ENCODE measurements at regions not wholly inside any gene's neighbourhood (a gene's known extent, or its start where the extent isn't known, plus 50 kb on each side); places are given as distances from the start of the nearest gene placed in this dataset.

DNA sequence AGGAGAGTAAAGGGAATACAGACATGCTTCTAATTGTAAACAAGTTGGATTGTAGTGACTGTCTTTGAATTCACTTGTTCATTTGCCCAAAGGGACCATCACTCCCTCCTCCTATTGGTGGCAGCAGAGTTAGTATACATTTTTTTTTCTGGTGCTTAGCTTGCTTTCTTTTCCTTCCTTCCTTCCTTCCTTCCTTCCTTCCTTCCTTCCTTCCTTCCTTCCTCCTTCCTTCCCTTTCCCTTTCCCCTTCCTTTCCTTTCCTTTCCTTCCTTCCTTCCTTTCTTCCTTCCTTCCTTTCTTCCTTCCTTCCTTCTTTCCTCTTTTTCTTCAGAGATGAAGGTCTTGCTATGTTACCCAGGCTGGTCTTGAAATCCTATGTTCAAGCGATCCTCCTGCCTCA lies 94.8 kb upstream of the ATP6AP2 start:
- no peak for DNase-seq (ENCODE audit: low read depth in 4 of 4, low spot score in 2 of 4)

GRCh38 chrX:40485102-40485826 lies 95.5 kb upstream of the ATP6AP2 start:
- DNase-seq (ENCODE audit: low read depth in 4 of 4, low spot score in 2 of 4), result no peak

DNA sequence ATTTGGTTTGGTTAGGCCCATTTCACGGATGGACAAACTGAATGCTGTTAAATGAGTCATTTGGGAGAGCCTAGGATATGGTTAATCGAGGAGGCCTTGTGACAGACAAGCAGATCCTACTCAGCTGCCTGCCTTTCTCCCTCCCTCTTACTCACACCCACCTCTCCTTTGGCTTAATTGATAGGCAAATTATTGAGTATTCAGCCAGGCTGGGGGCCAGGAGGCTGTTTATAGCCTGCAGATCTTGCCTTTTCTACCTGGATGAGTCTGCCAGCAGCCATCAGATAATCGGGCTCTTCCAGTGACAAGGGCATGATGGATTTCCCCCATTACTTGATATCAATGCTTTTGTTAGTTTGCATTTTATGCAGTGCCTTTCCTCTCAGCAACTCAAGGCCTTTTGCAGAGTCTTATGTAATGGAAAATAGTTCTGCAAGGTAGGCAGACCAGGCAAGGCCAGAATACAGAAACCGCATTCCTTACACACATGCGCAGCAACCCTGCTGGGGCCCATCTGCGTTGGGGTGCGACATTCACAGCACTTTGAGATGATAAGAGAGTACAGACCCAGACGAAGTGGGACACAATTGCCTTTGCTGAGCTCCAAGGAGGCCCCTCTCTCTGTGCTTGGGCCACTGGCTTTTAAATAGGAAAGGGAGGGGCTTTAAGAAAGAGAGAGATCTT lies 96.2 kb upstream of the ATP6AP2 start:
- DNase-seq (ENCODE audit: low read depth in 4 of 4, low spot score in 2 of 4), result no peak

GRCh38 chrX:40483502-40483901 lies 97.3 kb upstream of the ATP6AP2 start:
- DNase-seq (ENCODE audit: low read depth in 4 of 4, low spot score in 2 of 4), result no peak

GRCh38 chrX:40479777-40480318 lies 100.9 kb upstream of the ATP6AP2 start:
- DNase-seq (ENCODE audit: low read depth in 4 of 4, low spot score in 2 of 4), result no peak

- no peak for DNase-seq (ENCODE audit: low read depth in 4 of 4, low spot score in 2 of 4)
Measured at GRCh38 chrX:40478474-40479065, 102.2 kb upstream of the ATP6AP2 start.

DNA sequence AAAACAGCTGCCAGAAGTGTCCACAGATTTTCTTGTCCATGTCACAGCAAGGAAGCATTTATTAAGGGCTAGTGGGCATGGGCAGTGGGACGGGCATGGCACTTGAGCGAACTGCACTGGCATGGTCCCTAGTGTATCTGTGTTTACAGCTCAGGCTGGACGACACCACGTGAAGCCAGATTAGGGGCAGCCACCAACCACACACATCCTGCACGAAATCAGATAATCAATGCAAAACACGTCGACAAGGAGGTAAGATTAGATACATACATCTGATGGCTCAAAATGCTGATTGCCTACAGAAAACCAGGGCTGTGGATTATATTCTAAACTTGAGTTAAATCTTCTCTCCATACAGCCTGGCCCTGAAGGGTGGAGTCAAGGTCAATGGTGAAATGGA lies 103.8 kb upstream of the ATP6AP2 start:
- DNase-seq (ENCODE audit: low read depth in 4 of 4, low spot score in 2 of 4), result no peak

DNA sequence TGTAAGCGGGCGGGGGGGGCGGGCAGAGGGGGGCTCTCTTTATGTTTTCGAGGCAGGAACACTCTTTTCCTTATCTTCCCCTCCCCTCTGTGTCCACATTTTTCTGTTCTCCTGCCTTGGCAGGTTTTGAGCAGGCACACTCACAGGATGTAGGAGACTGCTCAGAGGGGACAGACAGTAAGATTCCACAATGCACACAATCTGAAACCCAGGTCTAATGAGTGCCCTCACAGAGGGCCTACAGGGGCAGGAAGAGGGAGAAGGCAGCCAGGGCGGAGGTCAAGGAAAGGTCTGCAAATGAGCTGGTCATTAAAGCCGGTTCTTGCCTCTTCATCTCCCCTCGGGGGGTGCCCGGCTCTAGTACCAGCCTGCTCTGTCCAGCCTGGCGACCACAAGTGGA lies 106.1 kb upstream of the ATP6AP2 start:
- DNase-seq (ENCODE audit: low read depth in 4 of 4, low spot score in 2 of 4), result no peak

- no peak for DNase-seq (ENCODE audit: low read depth in 4 of 4, low spot score in 2 of 4)
Measured at GRCh38 chrX:40474205-40474626, 106.6 kb upstream of the ATP6AP2 start.

DNA sequence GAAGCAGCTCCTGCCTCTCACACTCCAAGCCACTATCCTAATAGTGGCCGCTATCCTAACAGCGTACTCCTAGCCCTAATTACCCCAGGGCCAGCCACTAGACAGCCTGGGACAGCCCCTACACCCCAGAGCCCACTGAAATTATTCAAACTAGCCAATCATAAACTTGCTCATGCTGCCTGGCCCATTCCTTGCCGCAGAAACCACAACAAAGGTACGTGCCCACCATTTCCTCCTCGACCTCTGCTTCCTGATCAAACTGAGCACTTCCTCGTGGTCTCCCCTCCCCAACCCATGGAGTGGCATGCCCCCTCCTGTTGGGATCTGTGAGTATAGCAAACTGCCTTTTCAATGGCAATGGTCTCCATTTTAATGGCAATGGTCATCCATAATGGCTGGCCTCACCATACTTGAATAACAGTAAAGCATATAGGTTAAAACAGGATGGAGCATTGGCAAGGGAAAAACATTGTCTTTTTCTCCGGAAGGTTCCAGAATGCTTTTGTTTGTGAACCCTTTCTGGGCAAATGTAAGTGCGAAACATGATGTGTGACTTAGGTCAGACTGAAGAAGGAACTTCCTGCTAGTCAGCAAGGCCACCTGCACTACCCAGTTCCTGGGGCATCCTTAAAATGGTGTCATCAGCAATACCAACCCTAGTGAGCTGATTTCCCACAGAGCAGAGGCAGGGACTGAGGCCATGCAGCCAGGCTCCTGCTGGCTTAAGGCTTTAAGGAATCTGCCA lies 107.1 kb upstream of the ATP6AP2 start:
- DNase-seq (ENCODE audit: low read depth in 4 of 4, low spot score in 2 of 4), result no peak

- peak in 2 of 4 donors; percentile 37 to 42 for DNase-seq (ENCODE audit: low read depth in 4 of 4, low spot score in 2 of 4)
Measured at GRCh38 chrX:40471965-40472648, 108.7 kb upstream of the ATP6AP2 start.

- DNase-seq (ENCODE audit: low read depth in 4 of 4, low spot score in 2 of 4), result no peak
Measured at GRCh38 chrX:40470830-40471429, 109.8 kb upstream of the ATP6AP2 start.

DNA sequence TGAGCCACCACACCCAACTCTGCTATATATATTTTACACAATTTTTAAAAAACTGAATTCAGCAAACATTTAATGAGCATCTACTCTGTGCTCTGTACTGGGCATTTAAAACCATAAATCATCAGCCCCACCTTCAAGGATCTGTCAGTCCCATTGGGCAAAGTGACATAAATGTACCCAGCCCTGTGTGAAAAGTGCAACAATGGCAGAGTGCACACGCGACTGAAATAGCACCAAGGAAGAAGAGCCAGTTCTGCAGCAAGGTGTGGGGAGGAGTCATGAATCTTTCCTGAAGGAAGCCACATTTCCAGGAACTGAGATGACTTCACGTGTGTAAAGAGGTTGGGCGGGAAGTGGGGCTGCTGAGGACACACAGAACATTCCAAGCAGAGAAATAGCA lies 111.5 kb upstream of the ATP6AP2 start:
- no peak for DNase-seq (ENCODE audit: low read depth in 4 of 4, low spot score in 2 of 4)

GRCh38 chrX:40468033-40468846 lies 112.5 kb upstream of the ATP6AP2 start:
- peak in 1 of 4 donors; percentile 18 for DNase-seq (ENCODE audit: low read depth in 4 of 4, low spot score in 2 of 4)

DNA sequence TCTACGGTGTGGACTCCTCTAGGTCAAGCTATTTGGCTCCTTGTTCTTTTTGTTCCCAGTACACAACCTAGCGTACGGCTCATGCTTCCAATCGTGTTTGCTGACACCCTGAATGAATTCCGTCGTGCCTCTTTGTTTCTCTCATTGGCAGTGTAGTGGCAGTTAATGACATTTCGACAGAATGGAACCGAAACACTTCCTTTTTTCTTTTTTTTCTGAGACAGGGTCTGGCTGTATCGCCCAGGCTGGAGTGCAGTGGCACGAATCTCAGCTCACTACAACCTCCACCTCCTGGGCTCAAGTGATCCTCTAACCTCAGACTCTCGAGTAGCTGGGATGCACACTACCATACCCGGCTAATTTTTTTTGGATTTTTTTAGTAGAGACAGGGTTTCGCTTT lies 113.3 kb upstream of the ATP6AP2 start:
- no peak for DNase-seq (ENCODE audit: low read depth in 4 of 4, low spot score in 2 of 4)

GRCh38 chrX:40465735-40466551 lies 114.8 kb upstream of the ATP6AP2 start:
- DNase-seq (ENCODE audit: low read depth in 4 of 4, low spot score in 2 of 4), result no peak

DNA sequence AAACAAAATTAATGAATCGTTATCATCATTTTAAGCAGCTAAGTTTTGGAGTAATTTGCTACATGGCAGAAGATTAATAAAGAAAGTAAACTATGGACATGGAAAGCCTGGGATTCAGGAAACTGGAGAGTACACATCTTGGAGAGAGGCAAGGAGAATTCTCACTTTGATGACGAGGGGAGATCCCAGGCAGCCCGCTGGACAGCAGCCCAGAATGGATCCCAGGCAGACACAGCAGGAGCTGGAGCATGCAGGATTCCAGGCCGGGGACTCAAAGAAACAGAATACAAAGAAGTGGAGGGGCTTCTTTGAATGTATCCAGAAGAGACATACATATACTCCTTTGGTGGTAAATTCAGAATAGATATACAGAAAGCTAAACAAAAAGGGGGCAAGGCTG lies 118.0 kb upstream of the ATP6AP2 start:
- DNase-seq (ENCODE audit: low read depth in 4 of 4, low spot score in 2 of 4), result no peak

- no peak for DNase-seq (ENCODE audit: low read depth in 4 of 4, low spot score in 2 of 4)
Measured at GRCh38 chrX:40460926-40461325, 119.8 kb upstream of the ATP6AP2 start.
